ENCODE measurements at regions not wholly inside any gene's neighbourhood (a gene's known extent, or its start where the extent isn't known, plus 50 kb on each side); places are given as distances from the start of the nearest gene placed in this dataset.

DNA sequence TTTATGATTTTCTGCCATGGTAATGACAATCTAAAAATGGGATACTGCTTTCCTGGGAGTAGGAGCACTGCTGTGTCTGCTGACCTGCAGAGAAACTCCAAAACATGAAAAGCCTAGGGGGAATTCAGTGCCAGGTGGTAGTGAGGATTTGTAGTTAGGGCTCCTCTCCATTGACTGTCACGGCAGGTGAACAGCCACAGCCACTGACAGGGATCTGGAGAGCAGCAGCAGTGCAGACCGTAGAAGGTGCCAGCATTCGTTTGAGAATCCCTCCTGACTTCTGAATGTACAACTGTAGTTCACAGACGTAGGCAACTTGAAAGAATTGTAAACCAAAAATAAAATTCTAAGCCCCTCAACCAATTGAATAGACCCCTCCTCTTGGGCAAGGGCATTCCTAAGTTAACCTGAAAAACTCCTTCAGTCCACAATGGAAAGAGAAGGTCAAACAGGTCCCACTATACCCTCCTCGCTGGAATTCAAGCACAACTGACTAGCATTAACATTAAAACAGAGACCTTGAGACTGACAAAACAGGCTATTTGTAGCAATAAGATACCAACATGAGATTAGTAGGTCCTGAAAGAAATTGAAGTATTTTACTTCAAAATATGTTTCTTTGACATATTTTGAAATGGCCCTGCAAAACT is 1328.8 kb downstream of the OLFM4 start:
- no peak overlapping the region for H3K4me3 ChIP-seq
- DNase-seq: no peak
- no peak for ATAC-seq
- H3K36me3 ChIP-seq: no peaks in the 10 kb centered on the region
- H3K27ac ChIP-seq: no peak overlapping the region
- no peaks in the 10 kb centered on the region for H3K9me3 ChIP-seq
- H3K27me3 ChIP-seq: no peaks in the 10 kb centered on the region
- intact Hi-C loops (cut with DNase I): no loop called here
- 60 to 66% (median 64%) methylated on average over 5 of the region's 5 CpGs for WGBS, 4 donors
- no peak for TF ChIP-seq POLR2A (IDR thresholded peaks at IDR 0.05)
- TF ChIP-seq, protein P1, sequence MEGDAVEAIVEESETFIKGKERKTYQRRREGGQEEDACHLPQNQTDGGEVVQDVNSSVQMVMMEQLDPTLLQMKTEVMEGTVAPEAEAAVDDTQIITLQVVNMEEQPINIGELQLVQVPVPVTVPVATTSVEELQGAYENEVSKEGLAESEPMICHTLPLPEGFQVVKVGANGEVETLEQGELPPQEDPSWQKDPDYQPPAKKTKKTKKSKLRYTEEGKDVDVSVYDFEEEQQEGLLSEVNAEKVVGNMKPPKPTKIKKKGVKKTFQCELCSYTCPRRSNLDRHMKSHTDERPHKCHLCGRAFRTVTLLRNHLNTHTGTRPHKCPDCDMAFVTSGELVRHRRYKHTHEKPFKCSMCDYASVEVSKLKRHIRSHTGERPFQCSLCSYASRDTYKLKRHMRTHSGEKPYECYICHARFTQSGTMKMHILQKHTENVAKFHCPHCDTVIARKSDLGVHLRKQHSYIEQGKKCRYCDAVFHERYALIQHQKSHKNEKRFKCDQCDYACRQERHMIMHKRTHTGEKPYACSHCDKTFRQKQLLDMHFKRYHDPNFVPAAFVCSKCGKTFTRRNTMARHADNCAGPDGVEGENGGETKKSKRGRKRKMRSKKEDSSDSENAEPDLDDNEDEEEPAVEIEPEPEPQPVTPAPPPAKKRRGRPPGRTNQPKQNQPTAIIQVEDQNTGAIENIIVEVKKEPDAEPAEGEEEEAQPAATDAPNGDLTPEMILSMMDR (IDR thresholded peaks at IDR 0.05): no peak
- H3K4me1 ChIP-seq: no peaks in the 10 kb centered on the region

DNA sequence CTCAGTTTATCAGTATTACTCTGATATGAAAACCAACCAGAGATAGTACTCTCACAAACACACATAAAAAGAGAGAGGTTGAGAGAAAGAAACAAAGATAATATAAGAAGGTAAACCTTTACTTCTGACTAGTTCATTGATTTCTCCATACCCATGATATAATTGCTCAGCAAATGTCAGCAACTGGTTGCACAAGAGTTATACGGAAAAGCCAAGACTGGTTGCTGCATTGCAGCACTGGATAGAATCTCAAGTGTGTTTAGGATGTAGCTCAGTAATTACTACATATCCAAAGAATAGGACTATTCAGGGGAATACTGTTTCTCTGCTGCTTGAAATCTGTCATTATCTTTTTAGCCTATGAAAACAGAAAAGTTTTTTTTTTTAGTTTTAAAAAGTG is 1332.8 kb downstream of the OLFM4 start:
- Histone ChIP-seq H3K27me3 (no peaks in the 10 kb centered on the region), H3K27ac (no peak overlapping the region), H3K36me3 (no peaks in the 10 kb centered on the region), H3K4me1 (no peaks in the 10 kb centered on the region), H3K9me3 (no peaks in the 10 kb centered on the region), H3K4me3 (no peak overlapping the region)
- ATAC-seq (no peak), DNase-seq (no peak)
- intact Hi-C loops (cut with DNase I): no loop called here
- TF ChIP-seq POLR2A (IDR thresholded peaks at IDR 0.05): no peak
- TF ChIP-seq, protein P1 (IDR thresholded peaks at IDR 0.05): no peak
- 75 to 88% (median 78%) methylated on average over 1 of the region's 1 CpG for WGBS, 4 donors

DNA sequence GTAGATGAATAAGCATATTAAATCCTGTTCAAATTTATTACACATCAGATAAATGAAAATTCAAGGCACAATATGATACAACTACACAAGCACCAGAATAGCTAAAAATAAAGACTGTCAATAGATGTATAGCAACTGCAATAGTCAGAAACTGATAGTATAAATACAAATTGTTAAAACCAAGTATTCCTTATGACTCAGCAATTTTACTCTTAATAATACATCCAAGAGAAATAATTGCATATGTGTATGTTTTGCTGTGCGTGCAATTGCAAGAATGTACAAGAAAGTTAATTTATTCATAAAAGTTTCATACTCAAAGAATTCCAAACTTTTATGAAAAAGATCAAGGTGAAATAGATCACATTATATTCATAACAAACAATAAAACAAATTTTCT is 1338.1 kb downstream of the OLFM4 start:
- Histone ChIP-seq H3K27me3 (no peaks in the 10 kb centered on the region), H3K9me3 (peaks cover 0 to 5% (median 0%) of the 10 kb centered on the region in 12 donors), H3K27ac (no peak overlapping the region), H3K4me1 (no peaks in the 10 kb centered on the region), H3K4me3 (no peak overlapping the region), H3K36me3 (no peaks in the 10 kb centered on the region)
- 48 to 94% (median 92%) methylated on average over 1 of the region's 1 CpG for WGBS, 4 donors
- intact Hi-C loops (cut with DNase I): no loop called here
- DNase-seq (no peak), ATAC-seq (no peak)
- no peak for TF ChIP-seq POLR2A (IDR thresholded peaks at IDR 0.05)
- TF ChIP-seq, protein P1 (IDR thresholded peaks at IDR 0.05): no peak

DNA sequence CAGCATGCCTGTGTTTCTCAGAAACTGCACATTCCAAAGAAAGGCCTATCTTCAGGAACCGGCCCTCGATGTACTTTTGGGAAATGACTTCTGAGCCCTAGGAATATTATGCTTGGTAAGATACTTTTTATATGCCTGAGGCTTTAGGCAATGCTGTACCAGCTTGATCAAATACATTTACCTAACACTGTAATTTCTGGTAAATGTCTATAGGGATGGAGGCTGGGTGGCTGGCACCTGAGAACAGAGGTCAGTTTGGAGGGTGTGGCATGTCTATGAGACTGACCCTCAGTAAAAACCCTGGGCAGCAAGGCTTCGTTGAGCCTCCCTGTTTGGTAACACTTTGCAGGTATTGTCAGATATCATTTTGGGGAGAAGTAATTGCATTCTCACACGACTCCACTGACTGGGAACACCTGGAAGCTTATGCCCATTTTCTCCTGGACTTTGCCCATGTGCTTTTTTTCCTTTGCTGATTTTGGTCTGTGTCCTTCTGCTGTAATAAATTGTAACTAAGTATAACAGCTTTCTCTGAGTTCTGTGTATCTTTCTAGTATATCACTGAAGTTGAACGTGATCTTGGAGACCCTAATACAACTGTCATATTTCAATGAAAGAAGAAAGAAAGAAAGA is 1339.1 kb downstream of the OLFM4 start:
- no peaks in the 10 kb centered on the region for H3K27me3 ChIP-seq
- 72 to 80% (median 76%) methylated on average over 5 of the region's 5 CpGs for WGBS, 4 donors
- H3K27ac ChIP-seq: no peak overlapping the region
- no peak for DNase-seq
- peaks cover 0 to 6% (median 0%) of the 10 kb centered on the region in 12 donors for H3K9me3 ChIP-seq
- H3K36me3 ChIP-seq: no peaks in the 10 kb centered on the region
- no peak for ATAC-seq
- intact Hi-C loops (cut with DNase I): no loop called here
- no peak overlapping the region for H3K4me3 ChIP-seq
- H3K4me1 ChIP-seq: no peaks in the 10 kb centered on the region
- TF ChIP-seq, protein P1 (IDR thresholded peaks at IDR 0.05): no peak
- no peak for TF ChIP-seq POLR2A (IDR thresholded peaks at IDR 0.05)

Data from heart left ventricle (tissue), 16 donors.